DMS 273 (cell line): ENCODE measurements at regions not wholly inside any gene's neighbourhood (a gene's known extent, or its start where the extent isn't known, plus 50 kb on each side); places are given as distances from the start of the nearest gene placed in this dataset.

Experiments
- DNase-seq: peaks from one replicate; lab custom pipeline; 2025; ENCODE audit not compliant: unreplicated experiment; lab: John Stamatoyannopoulos, UW

DNA sequence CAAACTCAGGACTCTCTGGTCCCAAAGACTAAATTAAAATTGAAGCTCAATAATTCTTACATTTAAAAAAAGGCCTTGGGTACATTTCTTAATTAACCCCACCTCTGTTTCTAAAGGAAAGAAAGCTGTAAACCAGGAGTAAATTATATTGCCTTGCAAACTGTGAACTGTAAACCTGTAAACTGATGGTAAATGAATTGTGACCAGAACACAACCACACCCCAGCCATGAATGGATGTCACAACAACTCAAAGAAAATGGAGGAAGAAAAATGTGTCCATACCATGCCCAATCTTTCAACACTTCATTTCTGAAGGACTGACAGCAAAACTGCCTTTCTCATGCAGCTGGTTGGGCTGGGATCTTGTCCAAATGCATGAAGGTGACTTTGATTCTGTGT, 171.3 kb upstream of the C1orf87 start:
- peak; percentile 26 for DNase-seq

DNA sequence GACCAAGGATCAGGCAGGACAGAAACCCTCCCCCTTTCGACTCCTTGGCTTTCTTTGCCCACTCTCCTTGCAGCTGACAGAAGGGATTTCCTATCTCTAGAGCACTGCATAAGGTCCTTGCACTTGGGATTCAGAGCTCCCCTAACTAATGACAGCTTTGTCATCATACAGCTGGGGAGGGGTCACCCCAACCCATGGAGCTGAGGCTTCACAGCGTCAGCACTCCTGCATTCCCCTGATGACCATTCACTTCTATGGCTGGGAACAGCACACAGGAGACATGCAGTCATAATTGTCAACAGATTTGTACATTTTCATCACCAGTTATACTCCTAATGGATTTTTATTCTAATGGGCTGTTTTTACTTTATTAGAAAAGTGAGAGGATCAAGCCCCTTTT, 161.7 kb upstream of the C1orf87 start:
- DNase-seq: no peak

DNA sequence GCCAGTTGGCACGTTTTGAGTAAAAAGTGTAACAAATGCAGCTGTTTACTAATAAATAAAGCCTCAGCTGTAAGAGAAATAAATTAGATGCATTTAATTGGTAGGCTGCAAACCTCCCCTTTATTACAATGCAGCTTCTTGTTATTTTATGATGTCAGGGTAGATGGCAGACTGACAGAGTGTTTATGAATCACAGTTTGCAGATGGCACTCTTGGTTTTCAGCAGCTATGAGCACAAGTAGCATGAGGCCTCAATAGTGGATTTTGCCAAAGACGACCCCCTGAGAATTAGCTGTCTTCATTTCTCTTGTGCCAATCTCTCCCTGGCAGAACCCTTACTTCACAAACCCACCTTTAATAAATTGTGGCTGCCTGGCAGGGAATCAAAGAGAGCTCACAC, 161.2 kb upstream of the C1orf87 start:
- peak; percentile 68 for DNase-seq

DNA sequence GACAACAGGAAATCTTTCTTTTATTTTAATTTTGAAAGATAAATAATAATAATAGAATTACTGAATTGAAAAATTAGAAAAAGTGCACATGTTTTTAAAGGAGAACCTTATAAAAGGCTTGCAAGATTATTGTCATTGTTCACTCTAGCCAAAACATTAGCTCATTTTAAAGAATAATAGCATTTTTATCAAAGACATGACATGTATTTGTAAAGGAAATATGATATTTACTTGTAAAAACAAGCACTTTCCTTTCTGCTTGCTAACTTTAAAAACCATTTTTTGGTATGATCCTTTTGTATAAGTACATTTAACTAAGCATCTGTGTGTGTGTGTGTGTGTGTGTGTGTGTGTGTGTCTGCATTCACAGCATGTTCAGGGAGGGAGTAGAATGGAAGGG, 156.3 kb upstream of the C1orf87 start:
- peak; percentile 50 for DNase-seq

DNA sequence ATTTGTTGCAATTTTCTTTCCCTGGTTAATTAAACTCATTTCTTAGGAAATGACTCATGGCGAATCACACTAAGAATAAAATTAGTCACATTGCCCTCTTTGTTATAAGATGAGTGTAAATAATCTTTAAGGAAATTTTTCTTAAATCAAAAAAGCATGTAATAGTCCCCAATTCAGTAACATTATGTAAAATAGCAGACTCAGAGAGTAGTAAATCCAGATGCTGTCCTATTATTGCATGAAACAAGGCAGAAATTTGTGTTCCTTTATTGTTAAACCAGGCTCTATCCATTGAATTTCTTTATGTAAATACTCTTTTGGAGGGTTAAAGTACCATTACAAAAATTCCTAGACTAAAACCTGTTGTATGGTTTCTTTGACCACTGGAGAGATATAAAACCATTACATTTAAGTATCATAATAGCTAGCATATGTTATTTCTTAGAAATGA, 154.5 kb upstream of the C1orf87 start:
- DNase-seq: no peak

DNA sequence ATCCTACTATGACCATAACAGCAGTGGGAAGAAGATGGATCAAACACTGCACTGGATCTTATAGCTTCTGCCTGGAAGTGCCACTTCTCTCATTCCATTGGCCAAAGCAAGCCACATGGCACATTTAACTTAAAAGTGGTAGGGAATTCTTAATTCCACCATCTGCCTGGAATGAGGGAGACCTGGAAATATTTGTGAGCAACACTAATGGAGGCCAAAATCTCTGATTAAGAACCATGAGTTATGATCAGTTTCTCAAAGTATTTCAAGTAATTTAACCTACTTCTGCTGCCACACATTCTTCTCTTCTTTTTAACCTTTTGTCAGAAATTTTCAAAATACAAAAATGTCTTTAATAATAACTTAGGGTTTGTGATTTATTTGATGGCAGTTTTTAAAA, 154.0 kb upstream of the C1orf87 start:
- DNase-seq: peak; percentile 10

DNA sequence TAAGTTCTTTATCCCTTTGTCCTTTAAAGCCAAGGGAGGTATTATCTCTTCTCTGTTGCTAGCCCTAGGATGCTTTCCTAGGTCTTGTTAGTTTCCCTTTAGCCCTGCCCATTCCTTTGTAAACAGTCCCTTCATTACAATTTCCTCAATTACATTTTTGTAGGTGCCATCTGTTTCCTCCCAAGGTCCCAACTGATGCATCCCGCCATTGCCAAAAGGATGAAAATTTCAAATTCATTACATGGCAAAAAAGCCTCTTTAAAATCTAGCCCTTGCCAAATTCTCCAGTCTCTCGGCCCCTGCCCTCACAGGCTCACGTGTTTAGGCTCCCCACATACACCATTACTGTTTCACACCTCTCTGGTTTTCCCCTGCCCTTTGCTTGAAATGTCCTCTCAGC, 151.9 kb upstream of the C1orf87 start:
- peak; percentile 38 for DNase-seq

DNA sequence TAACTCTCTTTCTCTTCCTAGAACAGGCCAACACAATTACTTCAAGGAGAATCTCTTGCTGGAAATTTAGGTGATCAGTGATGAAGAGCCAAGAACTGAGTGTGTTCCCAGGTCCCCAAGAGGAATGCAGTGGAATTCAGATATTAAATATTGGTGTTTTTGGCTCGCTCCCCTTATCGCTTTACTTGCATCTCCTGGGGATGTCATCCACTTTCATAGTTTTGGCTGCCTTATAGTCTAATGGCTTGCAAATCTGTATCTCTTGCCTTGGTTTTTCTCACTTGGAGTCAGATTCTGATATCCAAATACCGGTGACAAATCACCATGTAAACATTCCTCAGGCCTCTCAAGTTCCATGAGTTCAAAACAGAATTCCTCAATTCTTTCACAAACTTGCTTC, 151.0 kb upstream of the C1orf87 start:
- DNase-seq: no peak

DNA sequence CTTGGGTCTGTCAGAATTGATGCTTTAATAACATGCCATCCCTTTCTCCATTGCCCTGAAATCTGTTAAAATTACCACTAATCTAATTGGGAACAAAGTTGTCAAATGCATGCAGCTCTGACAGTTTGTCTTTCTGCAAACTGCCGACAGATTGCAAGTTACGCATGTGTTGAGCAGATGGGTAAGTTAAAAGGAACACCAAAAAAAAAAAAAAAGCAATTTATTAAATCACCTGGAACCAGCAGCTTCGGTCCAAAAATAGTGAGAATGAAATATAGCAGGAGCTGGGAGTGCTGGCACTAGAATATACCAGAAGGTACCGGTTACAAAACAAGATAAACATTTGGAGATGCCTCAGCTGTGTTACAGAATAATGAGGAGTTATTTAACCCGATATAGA, 149.6 kb upstream of the C1orf87 start:
- peak; percentile 81 for DNase-seq

DNA sequence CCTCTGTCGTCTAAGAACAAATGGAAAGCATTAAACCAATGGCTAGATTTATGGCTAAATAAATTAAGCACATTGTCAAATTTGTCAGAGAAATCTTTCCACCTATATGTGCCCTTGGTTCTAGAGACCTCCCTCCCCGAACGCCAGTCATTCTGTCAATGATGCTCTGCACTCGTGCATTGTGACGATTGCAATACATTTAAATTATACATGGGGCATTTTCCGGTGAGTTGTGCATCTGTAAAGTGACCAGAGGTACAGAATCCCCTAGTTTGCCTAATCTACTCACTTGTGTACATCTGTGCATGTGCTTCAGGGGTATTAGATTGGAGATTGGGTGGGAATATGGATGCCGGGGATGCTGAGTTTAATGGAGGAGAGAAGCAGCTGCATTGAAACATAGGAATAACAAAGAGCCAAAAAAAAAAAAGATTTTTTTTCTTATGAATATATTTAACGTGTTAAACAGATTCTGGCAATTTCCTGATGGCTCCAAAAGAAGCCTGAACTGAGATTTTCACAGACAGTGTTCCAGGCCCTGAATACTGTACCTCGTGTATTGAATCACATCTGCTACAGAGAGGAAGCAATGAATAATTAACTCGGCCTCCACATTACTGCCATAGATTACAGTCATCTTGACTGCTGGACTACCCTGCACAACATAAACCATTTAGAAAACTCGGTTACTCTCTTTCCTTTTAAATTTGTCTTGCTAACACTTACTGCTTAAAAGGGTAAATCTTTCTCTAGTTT, 149.0 kb upstream of the C1orf87 start:
- peak; percentile 82 for DNase-seq

DNA sequence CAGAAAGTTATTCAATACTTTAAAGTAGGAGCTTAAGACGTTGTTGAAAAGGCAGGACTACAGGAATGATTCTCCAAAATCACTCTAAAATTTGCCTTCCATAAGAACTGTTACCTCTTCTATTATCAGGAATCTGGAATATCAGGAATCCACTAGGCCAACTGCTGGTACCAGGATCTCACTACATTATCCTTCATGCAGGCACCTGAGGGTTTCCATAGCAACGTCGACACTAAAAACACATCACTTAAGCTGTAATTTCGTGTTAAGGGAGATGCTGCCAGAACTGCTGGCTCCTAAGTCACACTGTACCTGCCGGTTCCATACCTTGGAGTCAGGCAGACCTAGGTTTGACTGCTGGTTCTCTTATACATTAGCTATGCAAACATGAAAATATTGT, 139.7 kb upstream of the C1orf87 start:
- no peak for DNase-seq

DNA sequence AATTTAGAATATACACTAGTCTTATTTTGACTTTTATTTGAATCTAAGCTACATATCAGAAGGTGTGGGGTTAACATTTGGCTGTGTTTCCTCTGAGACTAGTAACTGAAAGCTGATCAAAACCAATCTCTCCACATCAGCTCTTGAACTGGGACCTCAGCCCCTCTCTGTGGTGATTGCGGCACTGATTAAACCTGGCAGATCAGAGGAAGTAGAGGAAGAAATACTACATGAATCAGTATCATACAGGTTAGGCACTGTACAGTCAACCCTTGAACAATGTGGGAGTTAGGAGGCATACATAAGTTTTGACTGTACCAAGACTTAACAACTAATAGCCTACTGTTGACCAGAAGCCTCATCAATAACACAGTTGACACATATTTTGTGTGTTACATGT, 122.5 kb upstream of the C1orf87 start:
- DNase-seq: no peak

DNA sequence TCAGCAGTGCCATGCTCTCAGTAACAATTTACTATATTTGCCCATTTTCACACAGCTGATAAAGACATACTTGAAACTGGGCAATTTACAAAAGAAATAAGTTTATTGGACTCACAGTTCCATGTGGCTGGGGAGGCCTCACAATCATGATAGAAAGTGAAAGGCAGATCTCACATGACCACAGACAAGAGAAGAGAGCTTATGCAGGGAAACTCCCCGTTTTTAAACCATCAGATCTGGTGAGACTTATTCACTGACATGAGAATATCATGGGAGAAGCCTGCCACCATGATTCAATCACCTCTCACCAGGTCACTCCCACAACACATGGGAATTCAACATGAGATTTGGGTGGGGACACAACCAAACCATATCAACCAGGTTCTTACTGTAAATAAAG, 112.1 kb upstream of the C1orf87 start:
- DNase-seq: no peak

DNA sequence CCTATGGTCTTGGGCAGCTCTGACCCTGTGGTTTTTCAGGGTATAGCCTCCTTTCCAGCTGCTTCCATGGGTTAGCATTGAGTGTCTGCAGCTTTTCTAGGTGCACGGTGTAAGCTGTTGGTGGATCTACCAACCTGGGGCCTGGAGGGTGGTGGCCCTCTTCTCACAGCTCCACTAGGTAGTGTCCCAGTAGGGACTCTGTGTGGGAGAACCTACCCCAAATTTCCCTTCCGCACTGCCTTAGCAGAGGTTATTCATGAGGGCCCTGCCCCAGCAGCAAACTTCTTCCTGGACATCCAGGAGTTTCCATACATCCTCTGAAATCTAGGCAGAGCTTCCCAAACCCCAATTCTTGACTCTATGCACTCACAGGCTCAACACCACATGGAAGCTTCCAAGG, 111.0 kb upstream of the C1orf87 start:
- no peak for DNase-seq

DNA sequence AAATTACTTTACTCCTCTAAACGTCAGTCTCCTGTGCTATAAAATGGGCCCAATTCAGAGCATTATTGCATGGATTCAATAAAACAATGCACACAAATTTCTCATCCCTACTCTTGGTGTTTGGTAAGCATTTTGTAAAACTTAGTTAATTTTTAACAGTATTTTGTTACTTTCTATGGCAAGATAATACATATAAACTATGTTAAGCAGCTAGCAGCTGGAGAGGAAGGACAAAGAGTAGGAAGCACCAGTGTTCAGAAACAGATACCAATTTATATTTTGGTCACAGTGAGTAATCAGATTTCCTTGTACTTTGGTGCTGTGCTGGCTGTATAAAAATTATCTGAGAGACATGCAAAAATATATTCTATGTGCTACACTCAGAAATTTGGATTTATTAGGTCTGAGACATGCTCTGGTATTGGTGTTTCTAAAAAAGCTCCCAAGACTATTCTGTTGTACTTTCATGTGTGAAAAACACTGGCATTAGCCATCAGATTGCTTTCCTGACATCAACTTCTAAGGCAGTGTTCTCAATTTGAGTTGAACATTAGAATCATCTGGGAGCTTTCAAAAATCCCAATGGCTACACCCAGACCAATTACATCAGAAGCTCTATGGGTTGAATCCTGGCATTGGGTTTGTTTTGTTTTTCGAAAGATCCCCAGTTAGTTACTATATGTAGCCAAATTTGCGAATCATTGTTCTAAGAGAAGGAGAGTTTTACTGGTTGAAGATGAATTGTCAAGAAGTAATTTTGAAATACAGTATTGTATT, 100.3 kb upstream of the C1orf87 start:
- no peak for DNase-seq

DNA sequence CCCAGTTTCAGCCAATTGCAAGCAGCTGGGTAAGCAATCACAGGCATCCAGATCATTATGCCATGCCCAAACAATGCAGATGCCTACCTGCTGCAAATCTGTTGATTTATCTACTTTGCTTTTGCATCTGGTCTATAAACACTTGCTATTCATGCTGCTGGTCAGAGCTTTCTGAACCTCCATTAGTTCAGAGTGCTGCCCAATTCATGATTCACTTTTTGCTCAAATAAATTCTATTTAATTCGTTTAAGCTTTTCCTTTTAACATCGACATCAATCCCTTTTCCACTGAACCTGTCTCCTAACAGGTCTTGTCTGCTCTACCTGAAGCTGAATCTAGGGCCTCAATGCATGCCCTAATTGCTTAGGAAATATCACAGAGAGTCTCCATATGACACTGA, 99.4 kb upstream of the C1orf87 start:
- no peak for DNase-seq

DNA sequence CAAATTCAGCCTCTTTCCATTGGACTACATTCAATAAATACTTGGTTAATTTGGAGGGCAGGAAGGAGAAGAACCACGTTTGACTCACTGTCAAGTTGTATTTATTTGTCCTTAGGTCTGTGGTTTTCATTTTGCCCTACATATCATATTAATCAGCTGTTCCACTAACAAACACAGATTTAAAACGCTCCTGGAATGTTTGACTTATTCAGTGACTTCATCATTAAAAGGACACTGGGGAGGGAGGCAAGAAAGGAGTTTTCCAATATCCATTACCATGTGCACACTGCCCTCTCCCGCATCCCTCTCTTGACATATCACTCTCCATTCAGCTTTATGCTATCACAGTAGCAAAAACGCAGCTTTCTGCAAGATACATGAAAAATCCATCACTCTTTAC, 98.2 kb upstream of the C1orf87 start:
- DNase-seq: no peak

DNA sequence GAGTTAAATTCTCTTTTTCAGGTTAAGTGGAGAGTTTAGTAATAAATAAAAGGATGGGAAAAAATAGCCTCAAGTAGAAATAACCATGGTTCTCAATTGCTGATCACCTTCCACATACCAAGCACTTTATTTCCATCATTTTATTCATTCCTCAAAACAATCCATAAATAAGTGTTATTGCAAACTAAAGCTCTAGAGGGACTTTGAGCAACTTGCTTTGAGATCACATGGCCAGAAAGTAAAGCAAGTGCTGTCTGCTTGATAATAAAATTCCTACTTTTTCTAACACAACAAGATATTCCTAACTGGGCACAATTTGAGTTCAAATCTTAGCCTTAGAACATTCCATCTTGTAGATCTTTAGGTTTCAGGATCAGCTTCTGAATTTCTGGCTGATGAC, 97.1 kb upstream of the C1orf87 start:
- DNase-seq: no peak

DNA sequence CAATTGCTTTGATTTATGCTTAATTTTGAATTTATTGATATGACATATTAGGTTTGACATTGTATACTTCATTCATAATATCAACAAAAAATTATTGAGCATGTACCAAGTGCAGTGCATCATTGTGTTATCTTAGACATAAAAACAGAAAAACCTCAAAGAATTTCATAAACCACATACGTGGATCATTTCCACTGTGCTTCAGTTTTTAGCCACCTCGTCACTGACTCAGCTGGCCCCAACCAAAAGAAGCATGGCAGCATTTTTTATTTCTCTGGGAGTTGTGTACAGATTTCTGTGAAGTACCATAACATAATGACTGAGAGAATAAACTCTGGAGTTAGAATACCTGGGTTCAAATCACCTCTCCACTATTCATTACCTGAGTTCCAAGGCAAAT, 95.6 kb upstream of the C1orf87 start:
- no peak for DNase-seq

DNA sequence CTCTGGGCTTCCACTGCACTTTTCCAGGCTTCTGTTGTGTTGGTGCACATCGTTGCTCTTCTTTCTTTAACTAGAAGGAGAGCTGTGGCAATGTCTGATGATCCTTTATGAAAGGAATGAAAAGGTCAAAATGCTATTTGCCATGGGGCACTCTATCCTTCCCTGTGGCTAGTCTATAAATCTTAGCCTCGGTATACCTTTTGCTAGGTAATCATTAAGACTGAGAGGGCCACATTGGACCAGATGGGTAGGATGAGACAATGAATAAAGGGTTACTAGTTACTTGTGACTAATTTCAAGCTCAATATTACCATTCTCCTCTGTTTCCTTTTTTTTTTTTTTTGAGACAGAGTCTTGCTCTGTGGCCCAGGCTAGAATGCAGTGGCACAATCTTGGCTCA, 89.4 kb upstream of the C1orf87 start:
- no peak for DNase-seq

DNA sequence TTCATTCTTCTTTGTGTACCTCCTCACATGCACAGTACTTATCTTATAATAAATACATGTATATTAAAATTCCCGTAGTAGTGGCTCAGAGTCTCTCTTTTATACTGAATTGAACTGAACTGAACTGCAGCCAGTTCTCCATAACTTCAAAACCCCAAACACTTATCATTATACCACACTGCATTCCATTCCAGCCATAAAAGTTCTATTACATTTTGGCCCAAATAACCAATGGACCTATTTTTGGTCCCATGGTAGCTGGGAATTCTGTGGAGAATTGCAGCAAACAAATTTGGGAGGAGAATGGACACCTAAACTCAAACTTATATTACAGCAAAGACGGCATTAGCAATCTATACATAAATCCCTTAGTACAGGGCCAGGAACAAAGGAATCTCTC, 86.6 kb upstream of the C1orf87 start:
- no peak for DNase-seq

DNA sequence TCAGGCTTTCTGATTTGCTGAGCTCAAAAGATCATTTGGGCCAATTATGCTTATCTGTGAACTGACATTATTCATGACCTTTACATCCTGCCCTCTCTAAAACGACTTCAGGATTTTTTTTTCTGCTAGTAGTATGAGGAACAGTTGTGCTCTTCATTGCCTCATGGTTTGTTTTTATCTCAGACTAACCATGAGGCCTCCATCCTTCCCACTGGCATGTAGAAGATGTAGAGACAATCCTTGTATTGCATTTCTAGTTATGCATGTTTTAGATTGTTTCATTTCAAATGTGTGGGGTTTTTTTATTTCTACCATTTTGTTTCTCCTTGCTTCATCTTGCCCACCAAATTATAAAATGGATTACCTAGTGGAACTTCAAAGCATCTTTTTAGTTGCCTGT, 82.8 kb upstream of the C1orf87 start:
- no peak for DNase-seq

DNA sequence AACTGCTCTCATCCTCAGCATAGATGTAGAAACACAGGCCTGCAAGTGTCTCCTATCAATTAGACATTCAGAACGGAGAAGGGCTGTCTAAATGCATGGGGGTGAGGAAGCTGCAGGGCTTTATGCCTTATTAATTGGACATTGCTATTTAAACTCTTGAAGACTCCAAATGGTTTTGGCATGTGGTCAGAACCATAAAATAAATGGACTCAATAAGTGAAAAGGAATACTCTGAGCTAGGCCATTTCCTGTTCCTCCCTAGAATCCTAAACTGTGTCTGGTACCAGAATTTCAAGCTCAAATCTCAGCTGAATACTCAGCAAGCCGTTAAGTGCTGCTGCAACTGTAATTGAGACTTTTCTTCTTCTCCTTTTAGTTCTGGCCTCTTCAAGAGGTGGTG, 80.4 kb upstream of the C1orf87 start:
- DNase-seq: no peak
